ENCODE measurements at regions not wholly inside any gene's neighbourhood (a gene's known extent, or its start where the extent isn't known, plus 50 kb on each side); places are given as distances from the start of the nearest gene placed in this dataset.

- Histone ChIP-seq H3K4me3 (no peak overlapping the region), H3K4me1 (replicated peaks in 1 of 2) (no peaks in the 10 kb centered on the region), H3K36me3 (replicated peaks in 1 of 2) (no peaks in the 10 kb centered on the region), H3K9me3 (replicated peaks in 1 of 3) (no peaks in the 10 kb centered on the region), H3K27ac (no peak overlapping the region), H3K27me3 (no peaks in the 10 kb centered on the region)
- no peak for DNase-seq
- TF ChIP-seq CTCF (IDR thresholded peaks at IDR 0.05) = no peak
- no peak for TF ChIP-seq POLR2A (IDR thresholded peaks at IDR 0.05)
- WGBS, 4 donors = 22 to 37% (median 30%) methylated on average over 3 of the region's 3 CpGs
- intact Hi-C loops (cut with DNase I) = no loop called here
Observed at GRCh38 chr20:51080516-51080915, 57.6 kb upstream of the KCNG1 start.

- 87 to 92% (median 90%) methylated on average over 2 of the region's 2 CpGs for WGBS, 4 donors
- intact Hi-C loops (cut with DNase I) = no loop called here
- Histone ChIP-seq H3K27ac (no peak overlapping the region), H3K9me3 (replicated peaks in 1 of 3) (no peaks in the 10 kb centered on the region), H3K4me1 (replicated peaks in 1 of 2) (no peaks in the 10 kb centered on the region), H3K4me3 (no peak overlapping the region), H3K36me3 (replicated peaks in 1 of 2) (no peaks in the 10 kb centered on the region), H3K27me3 (no peaks in the 10 kb centered on the region)
- no peak for TF ChIP-seq POLR2A (IDR thresholded peaks at IDR 0.05)
- TF ChIP-seq CTCF (IDR thresholded peaks at IDR 0.05) = no peak
- DNase-seq = no peak
Observed at GRCh38 chr20:51079488-51079887, 56.6 kb upstream of the KCNG1 start.

DNA sequence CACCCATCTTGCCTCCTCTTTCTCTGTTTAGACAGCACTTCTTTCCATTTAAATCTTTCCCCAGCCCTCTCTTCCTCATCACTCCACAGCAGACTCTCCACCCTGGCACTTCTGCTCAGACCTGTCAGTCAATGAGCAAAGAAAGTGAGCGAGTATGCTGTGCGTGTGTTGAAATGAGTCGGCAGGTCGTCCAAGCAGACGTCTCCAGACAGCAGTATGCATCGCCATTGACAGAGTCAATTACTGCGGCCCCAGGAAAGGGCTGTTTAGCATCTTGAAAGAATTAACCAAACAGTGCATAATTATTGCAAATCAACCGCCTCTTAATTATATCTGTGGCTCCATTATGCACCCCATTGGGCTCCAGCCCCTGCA is 54.8 kb upstream of the KCNG1 start:
- Histone ChIP-seq H3K27me3 (peaks cover 3% of the 10 kb centered on the region), H3K36me3 (replicated peaks in 1 of 2) (no peaks in the 10 kb centered on the region), H3K4me3 (no peak overlapping the region), H3K4me1 (replicated peaks in 1 of 2) (no peaks in the 10 kb centered on the region), H3K9me3 (replicated peaks in 1 of 3) (no peaks in the 10 kb centered on the region), H3K27ac (no peak overlapping the region)
- TF ChIP-seq POLR2A (IDR thresholded peaks at IDR 0.05) (no peak), CTCF (IDR thresholded peaks at IDR 0.05) (no peak)
- intact Hi-C loops (cut with DNase I) = no loop called here
- no peak for DNase-seq
- 31 to 45% (median 37%) methylated on average over 8 of the region's 8 CpGs for WGBS, 4 donors

- Histone ChIP-seq H3K27me3 (peaks cover 9% of the 10 kb centered on the region), H3K4me1 (replicated peaks in 1 of 2) (no peaks in the 10 kb centered on the region), H3K36me3 (replicated peaks in 1 of 2) (no peaks in the 10 kb centered on the region), H3K27ac (no peak overlapping the region), H3K9me3 (replicated peaks in 1 of 3) (no peaks in the 10 kb centered on the region), H3K4me3 (no peak overlapping the region)
- DNase-seq = no peak
- 59 to 66% (median 63%) methylated on average over 10 to 11 of the region's 11 CpGs for WGBS, 4 donors
- intact Hi-C loops (cut with DNase I) = no loop called here
- TF ChIP-seq POLR2A (IDR thresholded peaks at IDR 0.05) = no peak
- no peak for TF ChIP-seq CTCF (IDR thresholded peaks at IDR 0.05)
Observed at GRCh38 chr20:51076786-51077685, 54.1 kb upstream of the KCNG1 start.

Data from adrenal gland (tissue), 9 donors.